ENCODE measurements at regions not wholly inside any gene's neighbourhood (a gene's known extent, or its start where the extent isn't known, plus 50 kb on each side); places are given as distances from the start of the nearest gene placed in this dataset.
A peak's percentile ranks its signal among the peaks of the same experiment; 100 is the strongest.

- peak; percentile 45 for DNase-seq
Measured at GRCh38 chr4:121277194-121278105, 103.4 kb downstream of the QRFPR start.

GRCh38 chr4:121273191-121273590, 107.6 kb downstream of the QRFPR start:
- no peak for DNase-seq

GRCh38 chr4:121272526-121272925, 108.3 kb downstream of the QRFPR start:
- DNase-seq = peak; percentile 90

DNA sequence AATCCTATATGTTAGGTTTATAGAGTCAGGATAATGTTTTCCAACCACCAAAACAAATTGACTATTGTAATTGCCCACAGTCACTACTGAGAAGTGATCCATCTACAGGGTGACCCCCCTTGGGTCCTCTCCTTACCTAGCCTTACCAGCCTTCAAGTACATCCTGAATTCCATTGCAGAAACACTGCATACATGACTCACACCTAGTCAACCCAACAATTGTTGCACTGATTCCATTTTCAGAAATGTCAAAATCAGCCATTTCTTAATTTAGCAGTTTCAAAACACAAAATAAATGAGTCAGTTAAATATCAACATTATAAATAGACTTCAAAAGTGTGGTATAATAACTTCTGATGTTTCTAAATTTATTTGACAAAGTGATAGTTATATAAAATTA, 106.3 kb upstream of the TNIP3 start:
- DNase-seq = no peak

DNA sequence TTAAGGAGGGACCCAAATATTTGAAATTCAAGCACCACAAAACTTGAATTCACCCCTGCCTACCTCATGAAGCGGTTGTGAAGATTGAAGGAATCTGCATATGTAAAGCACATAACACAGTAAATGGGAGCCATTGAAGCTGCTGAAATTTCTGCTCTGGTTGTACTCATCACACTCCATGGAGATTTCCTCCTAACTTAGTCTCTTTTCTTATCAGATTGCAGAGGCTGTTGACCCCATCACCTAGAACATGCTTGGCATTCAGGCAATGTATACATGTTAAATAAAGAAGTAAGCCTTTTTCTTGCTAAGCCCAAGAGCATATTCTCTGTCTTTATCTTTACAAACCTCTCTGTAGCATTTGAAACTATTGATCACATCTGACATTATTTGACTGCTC, 104.9 kb upstream of the TNIP3 start:
- DNase-seq = no peak

GRCh38 chr4:121266982-121267381, 102.9 kb upstream of the TNIP3 start:
- no peak for DNase-seq

- DNase-seq = peak; percentile 80
Measured at GRCh38 chr4:121256887-121257466, 92.9 kb upstream of the TNIP3 start.

- DNase-seq = peak; percentile 94
Measured at GRCh38 chr4:121255986-121256750, 92.0 kb upstream of the TNIP3 start.

DNA sequence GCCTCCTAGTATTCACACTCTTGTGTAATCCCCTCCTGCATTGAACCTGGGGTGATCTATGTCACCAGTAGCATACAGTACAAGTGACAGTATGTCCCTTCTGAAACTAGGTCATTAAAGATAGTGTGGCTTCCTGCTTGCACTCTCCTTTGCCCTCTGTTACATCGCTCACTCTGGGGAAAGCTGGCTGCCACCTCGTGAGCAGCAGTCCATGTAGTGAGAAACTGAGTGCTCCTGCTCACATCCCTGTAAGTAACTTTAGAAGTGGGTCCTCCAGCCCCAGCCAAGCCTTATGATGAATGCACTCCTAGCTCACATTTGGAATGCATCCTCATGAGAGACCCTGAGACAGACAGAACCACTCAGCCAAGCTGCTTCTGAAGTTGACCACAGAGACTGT, 89.8 kb upstream of the TNIP3 start:
- DNase-seq = peak; percentile 42

DNA sequence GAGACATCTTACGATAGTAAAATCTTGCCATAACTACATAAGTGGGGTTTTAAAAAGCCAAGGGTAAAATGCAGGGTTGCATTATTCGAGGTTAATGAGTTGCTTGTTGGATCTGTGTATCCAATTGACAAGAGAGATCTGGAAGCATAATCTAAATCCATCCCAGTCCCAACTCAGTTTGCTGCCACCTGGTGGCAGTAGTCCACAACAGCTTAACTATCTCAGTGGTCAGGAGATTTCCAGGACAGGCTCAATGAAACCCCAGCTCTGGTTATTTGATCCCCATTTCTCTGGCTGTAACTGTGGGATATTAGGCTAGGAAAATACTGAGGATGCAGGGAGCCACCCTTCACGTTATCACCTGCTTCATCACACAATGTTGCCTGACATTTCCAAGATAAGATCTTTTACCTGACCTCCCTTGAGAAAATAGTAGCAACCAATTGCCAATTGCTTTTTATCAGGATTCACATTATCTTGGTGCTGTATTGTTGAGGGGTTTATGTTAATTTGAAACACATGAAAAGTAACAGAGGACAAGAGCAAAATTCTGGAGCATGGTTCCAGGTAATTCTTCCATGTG, 88.2 kb upstream of the TNIP3 start:
- DNase-seq = peak; percentile 73

- no peak for DNase-seq
Measured at GRCh38 chr4:121248747-121249146, 84.6 kb upstream of the TNIP3 start.

GRCh38 chr4:121246698-121247097, 82.6 kb upstream of the TNIP3 start:
- DNase-seq = no peak

GRCh38 chr4:121243485-121243884, 79.4 kb upstream of the TNIP3 start:
- peak; percentile 55 for DNase-seq

GRCh38 chr4:121242188-121242750, 78.1 kb upstream of the TNIP3 start:
- no peak for DNase-seq

DNA sequence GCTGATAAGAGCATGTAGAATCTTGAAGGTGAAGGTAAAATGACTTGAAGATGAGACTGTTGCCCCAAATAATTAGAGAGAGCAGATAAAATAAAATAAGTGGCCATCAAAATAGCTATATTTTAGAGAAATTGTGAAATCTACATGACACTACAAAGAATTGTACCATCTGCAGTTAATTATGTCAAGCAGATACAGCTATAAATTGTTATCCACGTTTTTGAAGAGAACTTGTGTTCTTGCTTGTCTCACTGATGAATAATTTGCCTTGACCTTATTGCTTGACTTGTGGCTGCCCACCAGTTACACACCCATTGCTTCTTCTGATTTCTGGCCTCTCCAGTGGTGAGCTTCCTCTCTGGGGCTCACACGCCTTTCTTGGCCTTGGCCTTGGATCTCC, 75.8 kb upstream of the TNIP3 start:
- DNase-seq = no peak

DNA sequence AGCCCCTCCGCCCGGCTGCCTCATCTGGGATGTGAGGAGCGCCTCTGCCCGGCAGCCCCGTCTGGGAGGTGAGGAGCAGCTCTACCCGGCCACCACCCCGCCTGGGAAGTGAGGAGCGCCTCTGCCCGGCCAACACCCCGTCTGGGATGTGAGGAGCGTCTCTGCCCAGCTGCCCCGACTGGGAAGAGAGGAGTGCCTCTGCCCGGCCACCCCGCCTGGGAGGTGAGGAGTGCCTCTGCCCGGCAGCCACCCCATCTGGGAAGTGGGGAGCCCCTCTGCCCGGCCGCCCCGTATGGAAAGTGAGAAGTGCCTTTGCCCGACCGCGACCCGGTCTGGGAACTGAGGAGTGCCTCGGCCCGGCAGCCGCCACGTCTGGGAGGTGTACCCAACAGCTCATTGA, 74.3 kb upstream of the TNIP3 start:
- no peak for DNase-seq

DNA sequence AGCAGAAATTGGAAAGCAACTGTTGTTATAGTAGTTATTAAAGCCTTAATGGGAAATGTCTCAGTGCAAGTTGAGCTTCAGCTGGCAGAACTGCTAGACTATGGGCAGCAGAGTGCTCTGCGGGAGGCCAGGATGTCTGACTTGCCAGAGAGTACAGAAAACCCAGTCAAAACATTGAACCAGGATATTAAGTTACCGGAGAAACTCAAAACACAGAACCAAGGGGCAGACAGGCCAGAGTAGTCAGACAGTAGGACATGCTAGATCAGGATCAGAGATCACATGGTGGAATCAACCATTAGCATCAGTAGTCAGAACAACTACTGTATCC, 72.9 kb upstream of the TNIP3 start:
- DNase-seq = no peak

DNA sequence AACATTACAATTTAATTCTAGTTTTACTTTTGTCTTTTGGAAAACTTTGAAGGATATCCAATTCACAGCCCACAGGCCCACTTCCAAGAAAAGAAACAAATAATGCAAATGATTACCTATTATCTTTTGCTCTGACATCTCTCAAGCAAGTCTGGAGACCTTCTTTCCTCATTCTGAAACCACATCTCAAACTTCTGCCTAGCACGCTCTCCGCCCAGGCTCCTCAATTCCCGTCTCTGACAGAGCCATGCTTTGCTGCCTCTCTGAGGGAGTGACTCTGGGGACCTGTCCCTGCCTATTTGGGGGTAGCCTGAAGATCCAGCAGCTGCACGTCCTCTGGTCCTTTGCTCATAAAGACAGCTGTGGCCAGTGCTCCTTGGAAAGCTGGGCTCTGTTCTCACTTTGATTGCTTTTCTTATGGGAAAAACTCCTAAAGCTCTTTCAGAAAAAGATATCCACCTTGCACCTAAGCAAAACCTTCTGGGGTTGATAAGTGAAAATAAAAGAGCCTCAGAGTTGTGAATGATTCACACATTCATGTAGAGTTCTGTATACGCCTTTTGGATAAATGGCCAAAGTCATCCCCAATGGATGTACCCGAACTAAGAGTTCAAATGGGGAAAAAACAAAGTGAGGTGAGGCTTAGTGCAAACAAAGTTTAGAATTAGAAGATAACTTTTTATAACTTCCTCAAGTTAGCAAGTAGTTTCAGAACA, 72.4 kb upstream of the TNIP3 start:
- DNase-seq = no peak

GRCh38 chr4:121233982-121234381, 69.9 kb upstream of the TNIP3 start:
- DNase-seq = no peak

DNA sequence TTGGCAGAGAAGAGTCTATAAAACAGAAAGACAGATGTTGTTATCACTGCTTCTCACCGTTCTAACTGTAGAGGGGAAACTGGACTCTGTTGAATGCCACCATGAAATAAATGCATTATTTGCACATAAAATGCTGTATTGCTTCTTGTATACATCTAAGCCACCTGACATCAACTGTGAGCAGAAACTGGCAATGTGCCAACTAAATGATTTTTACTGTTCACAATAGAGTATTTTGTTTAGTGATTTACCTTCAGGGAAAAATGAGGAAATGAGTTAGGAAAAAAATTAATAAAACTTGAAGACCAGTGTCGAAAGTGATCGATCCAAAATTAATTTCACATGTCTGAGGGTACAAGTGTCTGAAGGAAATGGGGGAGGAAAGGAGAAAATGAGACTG, 65.9 kb upstream of the TNIP3 start:
- DNase-seq = no peak

DNA sequence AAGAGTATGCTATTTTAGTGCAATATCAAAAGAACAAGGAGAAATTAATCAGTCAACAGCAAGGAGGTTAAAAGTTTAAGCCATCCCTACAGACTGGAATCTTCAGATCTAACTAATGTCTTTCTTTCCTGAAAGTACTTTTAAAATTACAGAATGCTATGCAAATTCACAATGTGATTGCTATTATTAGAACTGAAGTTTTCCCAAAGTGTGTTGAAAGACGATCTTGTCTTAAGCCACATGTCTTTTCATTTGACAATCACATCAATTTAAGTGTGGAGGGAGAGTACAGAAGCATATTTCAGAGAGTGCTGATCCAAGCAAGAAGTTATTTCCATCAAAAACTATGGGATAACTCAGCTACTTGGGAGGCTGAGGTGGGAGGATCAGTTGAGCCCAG, 64.7 kb upstream of the TNIP3 start:
- no peak for DNase-seq

GRCh38 chr4:121227341-121227792, 63.2 kb upstream of the TNIP3 start:
- peak; percentile 47 for DNase-seq

Measured in activated CD4-positive, alpha-beta T cell treated with anti-CD3 and anti-CD28 coated beads, Interleukin-10, Interleukin-2, amounts not matched to agents 100 ng/mL and 50 ng/mL, durations not matched to agents 16 hours and 8 hours (primary cell).